NCI-H187 (cell line): ENCODE measurements at regions not wholly inside any gene's neighbourhood (a gene's known extent, or its start where the extent isn't known, plus 50 kb on each side); places are given as distances from the start of the nearest gene placed in this dataset.
"Not testable (repeated sequence)": the region's sequence is repeated elsewhere in the genome, so short reads cannot be mapped to it uniquely, and the experiment has no call there.

Experiments used
- DNase-seq, 2 experiments: peaks; one replicate each; lab custom pipeline; 2025; lab: John Stamatoyannopoulos, UW

DNA sequence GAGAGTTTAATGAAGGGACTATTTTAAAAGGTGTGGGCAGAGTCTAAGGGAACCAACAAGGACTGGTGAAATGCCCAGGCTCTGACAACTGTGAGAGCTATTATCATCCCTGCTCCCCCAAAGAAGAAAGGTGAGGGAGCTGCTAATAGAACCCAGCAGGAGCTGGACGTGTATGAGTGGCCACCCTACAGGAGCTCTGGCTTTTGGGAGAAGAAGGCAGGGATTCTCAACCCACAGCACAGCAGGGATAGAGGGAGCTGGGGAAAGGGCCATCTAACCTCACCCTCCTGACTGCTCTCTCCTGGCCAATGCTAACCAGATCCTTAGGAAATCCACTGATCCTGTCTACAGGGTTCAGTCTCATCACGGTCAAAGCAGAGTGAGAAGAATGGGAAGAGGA is 57.1 kb downstream of the GRIN2B start:
- DNase-seq: no peak

DNA sequence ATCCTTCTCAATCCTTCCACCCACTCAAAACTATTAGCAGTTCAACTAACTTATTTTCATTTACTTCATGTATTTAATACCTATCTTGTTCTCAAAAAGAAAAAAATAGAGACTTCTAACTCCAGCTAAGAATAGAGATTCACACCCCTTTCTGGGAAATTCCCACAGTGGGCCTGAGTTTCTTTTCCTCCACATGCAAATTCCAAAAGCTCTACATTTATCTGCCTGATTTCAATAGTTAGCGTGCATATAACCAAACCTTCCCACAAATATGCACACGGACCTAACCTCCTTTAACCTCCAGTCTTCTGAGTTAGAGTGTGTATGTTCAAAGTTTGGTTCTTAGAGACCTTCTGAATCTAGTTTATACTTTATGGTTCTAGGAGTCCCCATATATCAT is 62.5 kb downstream of the GRIN2B start:
- no peak for DNase-seq

DNA sequence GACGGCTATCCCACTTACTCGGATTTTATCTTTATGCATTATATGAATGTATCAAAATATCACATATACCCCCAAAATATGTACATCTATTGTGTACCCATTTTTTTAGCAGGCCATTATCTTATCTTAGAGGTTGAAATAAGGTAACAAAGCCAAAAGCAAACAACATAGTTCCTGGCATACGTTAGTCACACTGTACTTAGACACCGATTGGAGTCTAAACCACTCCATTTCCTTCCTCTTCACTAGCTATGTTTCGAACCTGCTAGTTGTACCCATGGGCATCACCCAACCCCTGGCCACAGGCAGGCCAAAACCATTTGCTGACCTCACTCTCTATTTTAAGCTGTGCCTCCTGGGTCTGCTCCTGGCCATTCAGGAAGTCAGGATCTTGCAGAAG is 66.3 kb downstream of the GRIN2B start:
- DNase-seq: no peak

DNA sequence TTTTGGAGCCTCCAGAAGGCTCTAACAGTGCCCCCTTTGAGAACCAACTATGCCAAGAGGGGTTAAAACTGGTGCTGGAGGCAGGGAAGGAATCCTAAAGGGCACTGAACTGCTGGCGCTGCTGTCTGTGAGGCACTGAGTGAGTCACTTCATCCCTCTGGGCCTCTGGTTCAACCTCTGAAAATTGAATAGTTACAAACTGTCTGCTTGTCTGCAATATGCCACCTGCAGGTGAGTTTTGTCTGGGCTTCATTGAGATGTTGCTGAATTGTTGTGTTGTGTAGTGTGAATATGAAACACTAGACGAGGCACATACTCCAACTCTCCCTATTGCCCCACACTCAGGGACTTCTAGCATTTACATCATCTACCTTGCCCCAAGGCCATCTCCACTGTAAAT is 68.0 kb downstream of the GRIN2B start:
- no peak for DNase-seq

DNA sequence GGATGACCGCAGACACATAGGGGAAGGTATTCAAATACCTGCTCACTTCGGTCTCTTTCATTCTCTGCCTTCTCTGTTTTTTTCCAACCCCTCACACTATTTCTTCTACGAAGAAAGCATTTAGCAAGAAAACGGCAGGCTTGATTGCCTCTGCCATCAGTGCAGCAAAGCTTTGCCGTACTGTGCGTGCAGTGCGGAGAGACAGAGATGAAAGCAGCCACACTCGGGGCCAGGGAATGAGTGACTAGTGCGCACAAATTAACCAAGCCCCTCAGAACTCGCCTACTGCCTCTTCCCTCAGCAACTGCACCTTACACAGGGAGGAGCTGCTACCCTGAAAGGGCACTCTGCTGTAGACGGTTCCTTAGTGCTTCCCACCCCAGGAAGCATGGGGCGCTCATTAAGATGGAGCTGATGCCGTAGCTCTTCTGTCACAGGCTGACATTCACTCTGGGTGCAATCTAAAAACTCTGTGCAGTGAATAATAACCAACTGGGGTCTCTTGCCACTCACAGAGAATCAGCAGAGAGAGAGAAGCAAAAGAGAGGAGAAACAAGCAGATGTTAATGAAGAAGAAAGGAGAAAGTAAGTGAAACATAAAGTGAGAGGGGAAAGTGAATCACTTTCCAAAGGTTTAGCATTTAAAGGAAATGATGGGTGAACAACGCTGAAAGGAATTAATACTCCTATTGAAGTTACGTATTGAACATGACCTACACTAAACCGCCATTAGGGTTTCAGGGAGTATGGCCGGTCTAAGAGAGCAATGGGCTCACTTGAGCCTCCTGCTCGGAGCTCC is 69.4 kb downstream of the GRIN2B start:
- DNase-seq: no peak

DNA sequence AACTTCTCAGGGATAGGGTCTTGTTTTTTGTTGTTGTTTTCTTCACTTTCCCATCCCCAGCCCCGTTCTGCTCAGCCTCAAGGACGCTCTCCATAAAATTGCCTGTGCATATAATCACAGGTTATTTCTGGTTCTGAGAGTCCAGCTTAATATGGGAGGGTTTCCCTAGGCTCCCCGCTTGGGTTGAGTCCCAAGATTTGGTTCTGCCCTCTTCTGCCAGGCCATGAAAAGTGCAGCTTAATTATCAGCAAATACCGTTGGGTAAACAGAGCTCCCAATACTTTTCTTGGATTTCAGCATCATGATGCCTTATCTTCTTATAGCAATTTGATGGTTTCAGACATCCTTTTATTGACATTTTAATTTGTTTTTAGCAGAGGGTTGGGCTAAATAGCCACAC is 75.6 kb downstream of the GRIN2B start:
- DNase-seq: no peak

DNA sequence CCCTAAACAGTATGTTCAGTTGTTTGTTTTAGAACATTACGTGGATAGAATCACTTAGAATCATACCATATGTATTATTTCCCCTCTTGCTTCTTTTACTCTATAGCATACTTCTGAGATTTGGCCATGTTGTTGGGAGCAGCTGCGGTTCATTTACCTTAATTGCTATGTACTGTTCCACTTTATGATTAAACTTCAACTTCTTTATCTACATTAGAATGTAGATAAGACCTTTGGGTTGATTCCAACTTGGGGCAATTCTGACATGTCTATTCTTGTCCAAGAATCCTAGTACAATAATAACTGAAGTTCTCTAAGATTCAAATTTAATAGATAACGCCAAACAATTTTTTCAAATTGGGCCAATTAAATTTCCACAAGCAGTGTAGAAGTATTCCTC is 80.7 kb downstream of the GRIN2B start:
- DNase-seq: no peak

DNA sequence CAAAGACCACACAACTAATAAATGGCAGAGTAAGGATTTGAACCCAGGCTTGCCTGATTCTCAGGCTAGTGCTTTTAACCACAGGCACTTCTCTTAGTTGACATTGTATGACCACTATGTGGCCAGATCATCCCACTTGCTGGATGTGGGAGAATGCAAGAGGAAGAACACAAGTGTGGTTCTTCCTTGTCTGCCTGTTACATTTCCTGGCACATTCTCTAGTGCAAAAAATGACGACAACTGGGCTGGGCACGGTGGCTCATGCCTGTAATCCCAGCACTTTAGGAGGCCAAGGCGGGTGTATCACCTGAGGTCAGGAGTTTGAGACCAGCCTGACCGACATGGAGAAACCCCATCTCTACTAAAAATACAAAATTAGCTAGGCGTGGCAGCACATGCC is 83.0 kb downstream of the GRIN2B start:
- not testable (repeated sequence) for DNase-seq

DNA sequence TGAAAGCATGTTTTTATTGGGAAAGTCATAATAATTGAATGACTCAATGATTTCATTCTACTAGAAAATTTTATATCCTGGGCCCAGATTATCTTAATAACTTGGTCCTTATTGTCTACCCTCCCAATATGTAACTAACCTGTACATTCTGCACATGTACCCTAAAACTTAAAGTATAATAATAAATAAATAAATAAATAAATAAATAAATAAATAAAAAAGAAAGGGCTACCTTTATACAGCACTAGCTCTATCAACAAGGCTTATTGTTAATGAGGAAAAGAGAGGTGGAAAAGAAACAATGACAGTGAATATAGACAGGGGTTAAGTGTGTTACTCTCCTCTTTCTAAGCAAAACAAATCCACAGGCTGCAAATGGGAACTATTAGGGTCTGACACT is 83.6 kb downstream of the GRIN2B start:
- DNase-seq: no peak

DNA sequence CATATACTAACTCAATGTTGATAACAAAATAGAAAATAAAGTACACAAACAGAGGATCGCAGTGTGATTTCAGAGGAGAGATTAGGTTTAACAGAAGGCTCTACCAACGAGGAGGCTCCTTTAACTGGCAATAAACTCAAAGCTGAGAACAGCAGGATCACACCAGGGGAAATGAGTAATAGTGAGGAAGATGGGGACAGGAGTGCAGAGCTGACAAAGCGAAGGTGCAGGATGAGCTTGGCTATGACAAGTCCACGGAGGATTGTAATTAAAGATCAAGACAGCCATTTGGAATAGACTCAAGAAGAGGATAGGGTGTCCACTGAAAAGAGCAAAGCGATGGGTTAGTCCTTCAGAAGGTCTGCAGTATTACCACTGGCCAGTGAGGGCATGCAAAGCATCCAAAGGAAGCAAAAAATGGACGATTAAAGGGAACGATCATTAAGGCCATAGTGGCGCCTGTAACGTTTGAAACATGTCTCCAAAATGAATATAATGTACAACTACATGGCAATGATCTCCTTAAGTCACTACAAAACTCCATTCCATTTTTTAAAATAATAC is 85.3 kb downstream of the GRIN2B start:
- DNase-seq: no peak

DNA sequence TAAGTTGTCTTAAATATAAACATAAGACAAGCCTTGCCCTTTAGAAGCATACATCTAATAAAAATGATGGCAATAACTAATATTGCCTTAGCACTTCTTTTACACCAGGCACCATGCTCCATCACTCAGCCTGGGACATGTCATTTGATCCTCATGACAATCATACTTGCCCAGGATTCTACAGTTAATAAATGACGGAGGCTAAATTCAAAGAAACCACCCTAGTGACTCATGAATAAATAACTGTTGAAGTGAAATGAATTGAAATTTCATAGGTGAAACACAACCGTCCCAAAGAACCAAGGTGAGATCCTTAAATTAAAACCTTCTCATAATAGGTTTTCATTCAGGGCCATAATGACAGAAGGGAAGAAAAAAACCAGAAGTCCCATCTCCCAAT is 89.5 kb downstream of the GRIN2B start:
- DNase-seq: no peak

DNA sequence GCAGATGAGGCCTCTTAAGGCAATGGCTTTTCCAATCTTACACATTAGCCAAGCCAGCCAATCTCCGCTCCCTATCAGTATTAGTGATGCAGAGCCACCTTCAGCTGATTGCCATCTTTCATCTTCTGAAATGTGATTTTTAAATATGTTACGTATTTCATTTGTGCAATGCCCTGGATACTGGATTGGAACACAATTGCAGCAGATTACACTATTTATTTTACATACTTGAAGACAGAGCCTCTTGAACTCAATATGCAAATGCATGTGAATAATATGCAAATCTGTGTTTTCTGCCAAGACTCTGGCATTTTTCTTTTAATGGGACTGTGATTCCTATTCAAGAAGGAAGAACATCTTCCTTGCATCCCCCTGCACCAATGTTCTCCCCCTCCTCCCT is 90.5 kb downstream of the GRIN2B start:
- DNase-seq: no peak

DNA sequence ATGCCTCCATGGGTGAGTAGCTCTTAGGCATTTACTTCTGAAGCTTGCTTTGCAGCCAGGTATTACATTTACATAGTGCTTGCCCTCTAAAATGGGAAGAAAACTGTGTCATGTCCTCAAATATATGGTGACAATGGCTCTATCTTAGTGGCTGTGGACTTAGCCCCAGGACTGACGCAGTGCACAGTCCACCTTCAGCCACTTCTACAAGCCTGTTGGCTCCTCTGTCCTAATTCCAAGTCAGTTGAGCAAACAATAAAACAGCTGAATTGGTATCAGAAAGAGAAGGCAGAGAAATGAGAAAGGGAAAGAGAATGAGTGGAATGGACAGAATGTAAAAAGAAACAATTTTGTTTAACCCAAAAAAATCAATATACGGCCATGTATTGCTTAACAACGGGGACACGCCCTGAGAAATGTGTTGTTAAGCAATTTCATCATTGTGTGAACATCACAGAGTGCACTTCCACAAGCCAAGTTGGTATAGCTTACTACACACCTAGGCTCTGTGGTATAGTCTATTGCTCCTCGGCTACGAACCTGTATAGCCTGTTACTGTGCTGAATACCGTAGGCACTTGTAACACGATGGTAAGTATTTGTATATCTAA is 93.5 kb downstream of the GRIN2B start:
- no peak for DNase-seq

DNA sequence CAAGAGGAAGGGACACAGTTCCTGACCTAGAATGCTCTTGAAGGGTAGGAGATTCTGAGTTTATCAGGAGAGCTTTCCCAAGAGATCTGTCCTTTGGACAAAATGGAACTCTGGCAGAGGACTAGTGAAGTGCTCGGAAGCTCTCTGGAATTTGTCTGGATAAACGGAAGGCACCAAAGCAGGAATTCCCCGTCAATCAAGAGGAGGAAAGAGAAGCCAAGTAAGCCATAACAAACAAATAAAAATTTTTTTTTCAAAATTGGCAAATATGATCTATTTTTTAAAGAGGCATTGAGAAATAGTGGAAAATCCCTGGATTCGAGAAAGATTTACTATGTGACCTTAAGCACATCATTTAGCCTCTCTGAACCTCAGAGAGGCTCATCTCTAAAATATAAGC is 99.2 kb downstream of the GRIN2B start:
- no peak for DNase-seq

DNA sequence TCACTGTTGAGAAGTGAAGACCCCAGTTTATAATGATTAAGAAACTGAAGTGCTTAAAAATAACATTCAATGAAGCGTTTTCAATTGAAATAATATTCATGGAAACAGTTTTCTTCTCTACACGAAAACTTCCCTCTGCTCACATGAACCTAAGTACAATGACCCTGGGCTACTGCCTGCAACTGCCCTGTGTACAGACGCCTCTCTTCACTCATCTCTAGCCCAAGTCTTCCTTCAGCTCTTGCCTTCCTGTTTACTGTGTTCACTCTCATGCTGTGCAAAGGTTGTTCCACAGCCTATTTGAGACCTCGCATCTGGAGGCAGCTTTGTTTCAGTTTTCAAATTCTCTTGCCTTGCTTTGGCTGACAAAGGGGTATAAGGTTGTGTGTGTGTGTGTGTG is 100.8 kb downstream of the GRIN2B start:
- DNase-seq: no peak

DNA sequence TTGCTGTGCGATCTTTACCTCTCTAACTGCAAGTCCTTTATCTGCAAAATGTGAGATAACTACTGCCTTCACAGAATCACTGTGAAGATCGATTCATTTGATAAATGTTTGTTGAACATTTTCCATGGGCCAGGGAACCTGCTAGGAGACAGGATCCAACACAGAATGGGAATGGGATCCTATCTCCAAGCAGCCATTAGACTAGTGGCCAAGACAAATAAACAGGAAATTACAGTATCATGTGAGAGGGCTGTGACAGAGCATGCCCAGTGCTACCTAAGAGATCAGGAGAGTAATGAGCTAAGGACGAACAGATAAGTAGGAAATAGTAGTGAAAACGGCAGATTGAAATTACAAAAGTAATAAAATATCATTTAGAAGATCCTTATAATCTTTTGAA is 105.7 kb downstream of the GRIN2B start:
- no peak for DNase-seq

DNA sequence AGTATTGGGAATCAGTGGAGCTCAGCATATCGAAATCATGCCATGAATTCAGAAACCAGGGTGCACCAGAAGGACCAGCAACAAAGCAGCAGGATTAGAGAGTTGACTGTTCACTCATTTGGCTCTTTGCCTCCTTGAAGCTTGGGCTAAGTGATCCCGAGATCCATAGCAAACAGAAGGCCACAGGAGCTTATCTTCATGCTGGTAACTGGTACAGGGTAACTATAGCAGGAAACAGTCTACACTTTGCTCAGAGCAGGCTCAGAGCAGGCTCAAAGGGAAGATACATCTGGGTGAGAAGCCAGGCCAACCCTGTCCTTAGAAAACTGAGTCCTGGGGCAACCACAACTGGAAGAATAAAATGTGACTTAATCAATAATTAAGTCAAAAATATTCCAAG is 111.1 kb downstream of the GRIN2B start:
- DNase-seq: no peak

DNA sequence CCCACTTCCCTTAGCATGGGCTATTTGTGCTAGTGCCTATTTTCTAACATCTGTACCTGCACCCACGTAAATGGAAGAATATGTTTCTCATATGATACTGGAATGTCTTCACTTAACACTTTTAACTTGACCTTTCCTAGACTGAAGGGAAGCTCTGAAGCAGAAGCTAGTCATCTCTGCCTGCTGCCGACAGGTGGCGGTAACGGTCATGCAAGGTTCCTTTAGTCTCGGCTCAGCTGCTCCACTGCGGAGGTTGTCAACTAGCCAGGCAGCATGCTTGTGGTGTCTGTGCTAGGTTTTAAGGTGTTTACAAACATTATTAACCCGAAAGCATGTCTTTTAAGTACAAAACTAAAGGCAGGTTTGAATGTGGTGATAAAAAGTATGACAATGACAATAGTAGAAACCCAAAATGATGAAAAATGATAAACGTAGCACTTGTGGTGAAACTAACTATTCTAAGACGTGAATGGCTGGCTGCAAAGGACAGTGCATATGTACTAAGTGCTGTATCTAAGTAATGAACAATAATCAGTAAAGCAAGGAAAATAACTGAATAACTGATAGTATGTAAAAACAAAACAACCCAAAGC is 117.2 kb downstream of the GRIN2B start:
- peak in 1 of 2 experiments; percentile 40 for DNase-seq

DNA sequence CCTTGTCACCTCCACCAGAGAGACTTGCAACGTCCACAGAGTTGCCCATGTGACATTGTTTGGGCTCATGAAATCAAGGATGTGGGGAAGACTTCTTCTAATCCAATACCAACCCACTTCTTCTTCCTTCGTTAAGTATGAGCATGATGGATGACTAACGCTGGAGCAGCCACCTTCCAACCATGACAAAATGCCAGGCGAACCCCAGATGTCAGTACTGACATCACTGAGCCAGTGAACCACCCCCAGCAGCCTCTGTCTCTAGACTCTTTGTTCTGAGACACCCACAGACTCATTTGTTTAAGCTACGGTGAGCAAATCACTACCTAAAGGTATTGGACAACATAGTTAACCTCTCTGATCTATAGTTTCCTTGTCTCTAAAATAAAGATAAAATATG is 123.7 kb downstream of the GRIN2B start:
- DNase-seq: no peak

DNA sequence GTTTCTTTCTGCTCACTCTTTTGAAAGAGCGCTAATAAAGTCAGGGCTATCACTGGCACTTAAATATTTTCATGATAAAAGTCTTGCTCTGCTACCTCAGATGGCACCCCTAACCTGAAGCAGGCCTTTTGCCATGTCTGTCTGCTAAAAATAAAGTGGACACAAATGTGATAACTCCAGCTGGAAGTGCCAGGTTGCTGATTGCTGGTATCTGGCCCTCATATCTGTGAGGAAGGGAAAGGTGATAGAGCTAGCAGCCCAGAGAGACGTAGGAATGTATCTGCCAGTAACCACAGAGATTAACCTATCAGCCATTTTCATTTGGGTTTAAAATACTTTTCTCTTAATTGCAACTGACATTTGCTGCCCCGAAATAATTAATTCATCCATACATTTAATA is 127.9 kb downstream of the GRIN2B start:
- DNase-seq: no peak

DNA sequence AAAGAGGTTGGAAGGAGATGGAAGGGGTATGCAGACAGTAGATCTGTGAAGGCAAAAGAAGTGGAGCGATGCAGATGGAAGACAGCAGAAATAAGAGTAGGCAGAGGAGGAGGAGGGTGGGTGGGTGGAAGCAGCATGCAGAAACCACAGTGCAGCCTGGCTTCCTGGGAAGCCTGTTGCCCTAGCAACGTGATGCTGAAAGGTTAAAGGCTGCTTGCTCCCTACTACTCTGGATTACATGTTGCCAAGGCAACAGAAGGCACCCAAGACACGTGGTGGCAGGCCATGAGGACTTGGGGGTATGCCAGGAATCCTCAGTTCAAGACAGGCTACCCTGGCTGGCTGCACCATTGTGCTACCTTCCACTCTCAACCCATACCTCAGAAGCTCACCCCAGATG is 129.6 kb downstream of the GRIN2B start:
- no peak for DNase-seq

DNA sequence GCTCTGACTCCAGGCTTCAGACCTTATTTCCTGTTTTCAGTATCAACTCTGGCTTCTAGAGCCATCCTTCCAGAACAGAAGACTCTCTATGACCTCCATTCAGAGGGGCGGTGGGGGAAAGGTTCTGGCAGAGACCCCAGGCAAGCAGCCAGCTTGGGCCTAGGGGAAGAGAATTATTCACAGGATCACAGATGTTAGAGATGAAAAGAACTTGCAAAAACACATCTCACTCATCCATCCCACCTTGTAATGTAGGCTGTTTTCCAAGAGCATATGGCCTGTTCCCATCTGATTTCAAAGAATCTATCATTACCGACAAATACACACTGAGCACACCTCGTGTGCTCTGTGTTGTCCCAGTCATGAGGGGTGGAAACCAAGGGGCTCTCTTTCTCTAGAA is 131.9 kb downstream of the GRIN2B start:
- no peak for DNase-seq

DNA sequence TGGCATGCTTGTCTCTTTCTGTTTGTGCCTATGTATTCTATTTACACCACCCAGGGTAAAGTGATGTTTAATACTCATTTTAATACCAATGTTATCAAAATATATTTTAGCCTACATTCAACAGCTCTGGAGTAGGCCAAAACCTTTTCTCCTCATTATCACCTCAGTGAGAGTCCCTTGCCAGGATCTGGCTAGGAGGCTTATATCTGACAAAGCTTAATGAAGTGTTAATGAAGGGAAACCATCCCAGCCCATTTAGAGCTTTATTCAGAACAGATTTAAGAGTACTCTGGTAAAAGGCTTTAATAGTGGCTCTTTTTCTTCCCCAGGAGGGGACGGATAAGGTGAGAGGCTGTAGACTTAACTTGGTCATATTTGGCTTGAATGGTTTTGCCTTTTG is 137.6 kb downstream of the GRIN2B start:
- DNase-seq: no peak
